SK-N-SH (cell line): ENCODE measurements at regions not wholly inside any gene's neighbourhood (a gene's known extent, or its start where the extent isn't known, plus 50 kb on each side); places are given as distances from the start of the nearest gene placed in this dataset.
"Not testable (repeated sequence)": the region's sequence is repeated elsewhere in the genome, so short reads cannot be mapped to it uniquely, and the experiment has no call there.

Source experiments
- CTCF ChIA-PET: fragments of 300-600, 350-600 bp; formaldehyde crosslinking; extraction: SDS; loops from one replicate; lab custom pipeline; 2021; lab: Yijun Ruan, JAX
- POLR2A ChIA-PET: fragments of 350-600 bp; sonication (Branson Sonifier 250); formaldehyde crosslinking; extraction: SDS; loops from one replicate; lab custom pipeline; 2020; ENCODE audit warnings: antibody characterized with exemption, inconsistent platforms; lab: Yijun Ruan, JAX
- DNase-seq: peaks from one replicate; pipeline ENCODE4 v3.0.0; 2012
- H2AFZ ChIP-seq: fragments of 200-600 bp; sonication (generic); 2 replicates; pipeline ENCODE4 v1.8.1; 2016; ENCODE audit warnings: antibody characterized with exemption, mild to moderate bottlenecking, low read depth
- H3F3A ChIP-seq: fragments of 200-600 bp; sonication (generic); replicated peaks from 2 replicates; pipeline ENCODE3; 2016; ENCODE audit warnings: antibody characterized with exemption, mild to moderate bottlenecking; ENCODE audit not compliant: insufficient read depth
- H3K27ac ChIP-seq, 2 experiments: fragments of 200-500 bp in 1 of 2; fragments of 200-600 bp in 1 of 2; sonication (Bioruptor generic) in 1 of 2; sonication (generic), shearing (Covaris generic) in 1 of 2; 2 replicates each; pipeline versions ENCODE4 v1.5.1 to v1.6.1; 2014 to 2016; ENCODE audit warnings: low read depth in 2 of 2, inconsistent platforms in 1 of 2, low read length in 1 of 2, mild to moderate bottlenecking in 1 of 2, mixed read lengths in 1 of 2
- H3K27me3 ChIP-seq: fragments of 200-600 bp; sonication (generic), shearing (Covaris generic); 2 replicates; pipeline ENCODE4 v1.6.1; 2016; ENCODE audit warnings: mixed run types; ENCODE audit not compliant: insufficient read depth
- H3K36me3 ChIP-seq, 2 experiments: fragments of 200-500 bp in 1 of 2; fragments of 200-600 bp in 1 of 2; sonication (Bioruptor generic) in 1 of 2; sonication (generic) in 1 of 2; replicated peaks in 1 of 2; 2 replicates each; pipeline versions ENCODE3 to v1.5.1; 2014 to 2016; ENCODE audit warnings: low read length in 1 of 2, mild to moderate bottlenecking in 1 of 2; ENCODE audit not compliant: insufficient read depth in 2 of 2, control insufficient read depth in 1 of 2
- H3K4me1 ChIP-seq, 2 experiments: fragments of 200-500 bp in 1 of 2; fragments of 200-600 bp in 1 of 2; sonication (Bioruptor generic) in 1 of 2; sonication (generic), shearing (Covaris generic) in 1 of 2; 2 replicates each; pipeline versions ENCODE4 v1.5.1 to v1.6.1; 2014 to 2016; ENCODE audit warnings: low read depth in 1 of 2, low read length in 1 of 2, mixed run types in 1 of 2; ENCODE audit not compliant: insufficient read depth in 2 of 2, control insufficient read depth in 1 of 2
- H3K4me2 ChIP-seq: fragments of 200-600 bp; sonication (generic), shearing (Covaris generic); 2 replicates; pipeline ENCODE4 v1.6.1; 2017; ENCODE audit warnings: mixed run types
- H3K4me3 ChIP-seq, 2 experiments: fragments of 200-500 bp in 1 of 2; fragments of 200-600 bp in 1 of 2; sonication (Bioruptor generic) in 1 of 2; sonication (generic), shearing (Covaris generic) in 1 of 2; 2 replicates each; pipeline versions ENCODE4 v1.5.1 to v1.8.1; 2014 to 2016; ENCODE audit warnings: low read depth in 2 of 2, inconsistent platforms in 1 of 2, low read length in 1 of 2, mild to moderate bottlenecking in 1 of 2, mixed read lengths in 1 of 2, moderate library complexity in 1 of 2
- H3K79me2 ChIP-seq: fragments of 200-600 bp; sonication (generic); 2 replicates; pipeline ENCODE4 v1.8.1; 2017; ENCODE audit warnings: mild to moderate bottlenecking; ENCODE audit not compliant: insufficient read depth
- H3K9ac ChIP-seq: fragments of 200-600 bp; sonication (generic); 2 replicates; pipeline ENCODE4 v1.6.1; 2017; ENCODE audit warnings: mixed run types
- H3K9me2 ChIP-seq: fragments of 200-600 bp; sonication (generic); 2 replicates; pipeline ENCODE4 v1.6.1; 2017; ENCODE audit warnings: mixed run types
- H3K9me3 ChIP-seq: fragments of 200-600 bp; sonication (generic); 2 replicates; pipeline ENCODE4 v1.6.1; 2017; ENCODE audit warnings: mixed run types, mild to moderate bottlenecking, moderate library complexity
- H4K20me1 ChIP-seq: fragments of 200-600 bp; sonication (generic); 2 replicates; pipeline ENCODE4 v1.6.1; 2017; ENCODE audit warnings: mild to moderate bottlenecking, mixed run types; ENCODE audit not compliant: insufficient read depth
- CTCF ChIP-seq: fragments of 200-600 bp; sonication (generic); IDR thresholded peaks from 2 replicates; pipeline ENCODE4 v1.6.1; 2017; ENCODE audit warnings: antibody characterized with exemption, mild to moderate bottlenecking, moderate library complexity
- ELF1 ChIP-seq: IDR thresholded peaks from 2 replicates; pipeline ENCODE4 v1.4.0; 2012
- EP300 ChIP-seq, 2 experiments: IDR thresholded peaks; 2 replicates each; pipeline versions ENCODE4 v1.4.0 to v1.6.1; 2012; ENCODE audit warnings: borderline replicate concordance in 1 of 2, low read depth in 1 of 2, low read length in 1 of 2
- NFIC ChIP-seq: IDR thresholded peaks from 2 replicates; pipeline ENCODE4 v1.4.0; 2012; ENCODE audit warnings: borderline replicate concordance
- NRF1 ChIP-seq: IDR thresholded peaks from 2 replicates; pipeline ENCODE4 v1.6.1; 2012; ENCODE audit warnings: low read depth, mild to moderate bottlenecking, low read length
- PBX3 ChIP-seq: IDR thresholded peaks from 2 replicates; pipeline ENCODE4; 2012
- POLR2AphosphoS5 ChIP-seq: IDR thresholded peaks from 2 replicates; pipeline ENCODE4 v1.6.1; 2012; ENCODE audit warnings: low read depth, low read length
- REST ChIP-seq: IDR thresholded peaks from 2 replicates; pipeline ENCODE4 v1.6.1; 2012; ENCODE audit warnings: mild to moderate bottlenecking, low read depth, low read length, moderate library complexity
- TCF12 ChIP-seq: IDR thresholded peaks from 2 replicates; pipeline ENCODE4 v1.4.0; 2012
- USF2 ChIP-seq: fragments of 150-350 bp; IDR thresholded peaks from 2 replicates; pipeline ENCODE4 v1.6.1; 2017; ENCODE audit warnings: antibody characterized with exemption, low read length, low read depth, borderline replicate concordance
- WGBS: methylation state at CpG from one replicate; pipeline ENCODE4 v1.1.6; 2017; ENCODE audit warnings: low lambda C conversion rate; 5-methylcytosine and 5-hydroxymethylcytosine counted together

- no peak overlapping the region for H3K27ac ChIP-seq
- no peak overlapping the region for H3K9ac ChIP-seq
- no peaks in the 10 kb centered on the region for H3F3A ChIP-seq
- no peaks in the 10 kb centered on the region for H4K20me1 ChIP-seq
- H3K4me1 ChIP-seq = no peaks in the 10 kb centered on the region
- CTCF ChIA-PET = no interaction called here
- H3K79me2 ChIP-seq = no peaks in the 10 kb centered on the region
- H3K9me3 ChIP-seq = no peaks in the 10 kb centered on the region
- H3K9me2 ChIP-seq = no peaks in the 10 kb centered on the region
- no peak for DNase-seq
- H3K4me3 ChIP-seq = no peak overlapping the region
- no peak overlapping the region for H2AFZ ChIP-seq
- POLR2A ChIA-PET = no interaction called here
- no peaks in the 10 kb centered on the region for H3K36me3 ChIP-seq
- no peak for TF ChIP-seq PBX3
- TF ChIP-seq ELF1 = no peak
- no peak for TF ChIP-seq POLR2AphosphoS5
- no peak for TF ChIP-seq EP300 (IDR thresholded peaks at IDR 0.05; ENCODE audit: borderline replicate concordance in 1 of 2, low read depth in 1 of 2, low read length in 1 of 2)
- no peak for TF ChIP-seq NRF1
- no peak for TF ChIP-seq REST
- peaks cover 3% of the 10 kb centered on the region; the same call in 1 of the 2 replicates for H3K27me3 ChIP-seq
- WGBS = 22% methylated on average over 9 of the region's 11 CpGs
- H3K4me2 ChIP-seq = no peak overlapping the region
Measured at GRCh38 chrX:1041091-1041490, 171.4 kb downstream of the CRLF2 start.

- H3K9me2 ChIP-seq, H3F3A ChIP-seq, H3K79me2 ChIP-seq, H2AFZ ChIP-seq, H4K20me1 ChIP-seq, H3K4me1 ChIP-seq, H3K4me3 ChIP-seq, POLR2A ChIA-PET, H3K9ac ChIP-seq, H3K4me2 ChIP-seq, H3K36me3 ChIP-seq, DNase-seq, CTCF ChIA-PET, H3K27ac ChIP-seq, H3K9me3 ChIP-seq: not testable (repeated sequence)
- WGBS = 13% methylated on average over 14 of the region's 14 CpGs
- H3K27me3 ChIP-seq = peaks cover 39% of the 10 kb centered on the region; the same call in 1 of the 2 replicates
Measured at GRCh38 chrX:1035931-1036330, 176.5 kb downstream of the CRLF2 start.

- H3K9me2 ChIP-seq = no peaks in the 10 kb centered on the region
- ChIA-PET CTCF (no interaction called here), POLR2A (no interaction called here)
- peaks cover 39% of the 10 kb centered on the region; the same call in 1 of the 2 replicates for H3K27me3 ChIP-seq
- no peak for DNase-seq
- H3K9ac ChIP-seq = no peak overlapping the region
- H3K79me2 ChIP-seq = no peaks in the 10 kb centered on the region
- 7% methylated on average over 19 of the region's 19 CpGs for WGBS
- H4K20me1 ChIP-seq = no peaks in the 10 kb centered on the region
- no peak overlapping the region for H3K27ac ChIP-seq
- H2AFZ ChIP-seq = no peak overlapping the region
- H3K4me3 ChIP-seq = no peak overlapping the region
- no peaks in the 10 kb centered on the region for H3F3A ChIP-seq
- H3K4me1 ChIP-seq = no peaks in the 10 kb centered on the region
- H3K36me3 ChIP-seq = no peaks in the 10 kb centered on the region
- H3K4me2 ChIP-seq = no peak overlapping the region
- H3K9me3 ChIP-seq = no peaks in the 10 kb centered on the region
- TF ChIP-seq EP300 (IDR thresholded peaks at IDR 0.05; ENCODE audit: borderline replicate concordance in 1 of 2, low read depth in 1 of 2, low read length in 1 of 2) (no peak), REST (no peak), POLR2AphosphoS5 (no peak), NFIC (no peak), TCF12 (no peak), USF2 (no peak), CTCF (no peak)
Measured at GRCh38 chrX:1035206-1035605, 177.2 kb downstream of the CRLF2 start.
